PC-3 (cell line): ENCODE measurements at regions not wholly inside any gene's neighbourhood (a gene's known extent, or its start where the extent isn't known, plus 50 kb on each side); places are given as distances from the start of the nearest gene placed in this dataset.

Experiments used
- ATAC-seq: fragments of 200-7000 bp; cut with Tn5 transposase; 2 replicates; pipeline ENCODE4 v1.9.1; 2020; ENCODE audit warnings: mild to moderate bottlenecking, moderate library complexity
- BruUV-seq: library from RNA; stranded (reverse); fragments of 400-500 nt; replicated peaks from 2 replicates; lab custom pipeline; 2021; lab: Mats Ljungman, UMichigan
- CTCF ChIA-PET: fragments of 300-600 bp; sonication (Branson Sonifier 250); formaldehyde crosslinking; loops from one replicate; lab custom pipeline; 2022; ENCODE audit warnings: antibody characterized with exemption; lab: Charles Lee
- POLR2A ChIA-PET: fragments of 300-600 bp; sonication (Branson Sonifier 250); formaldehyde crosslinking; loops from one replicate; lab custom pipeline; 2022; ENCODE audit warnings: antibody characterized with exemption; ENCODE audit not compliant: unreplicated experiment; lab: Charles Lee
- DNase-seq: peaks from one replicate; pipeline ENCODE4 v3.0.0-alpha.2; 2015
- H2AFZ ChIP-seq: fragments of 300-600 bp; sonication (generic); 2 replicates; pipeline ENCODE4 v1.6.0; 2016; ENCODE audit warnings: antibody characterized with exemption, low read length
- H3F3A ChIP-seq: fragments of 300-600 bp; sonication (generic); one replicate; pipeline ENCODE4 v1.6.0; 2017; ENCODE audit warnings: antibody characterized with exemption, low read length, control low read depth, mild to moderate bottlenecking; ENCODE audit not compliant: unreplicated experiment
- H3K27ac ChIP-seq: fragments of 300-600 bp; sonication (generic); 2 replicates; pipeline ENCODE4 v1.5.1; 2016; ENCODE audit warnings: mild to moderate bottlenecking, low read length
- H3K27me3 ChIP-seq: fragments of 300-600 bp; sonication (generic); 2 replicates; pipeline ENCODE4 v1.6.1; 2016; ENCODE audit warnings: low read length, mixed read lengths
- H3K36me3 ChIP-seq: fragments of 300-600 bp; sonication (generic); 2 replicates; pipeline ENCODE4 v1.6.1; 2016; ENCODE audit warnings: low read depth, mixed run types, low read length, mixed read lengths
- H3K4me1 ChIP-seq: fragments of 300-600 bp; sonication (generic); 2 replicates; pipeline ENCODE4 v1.5.1; 2016; ENCODE audit warnings: low read length; ENCODE audit not compliant: insufficient read depth
- H3K4me2 ChIP-seq: fragments of 300-600 bp; sonication (generic); 2 replicates; pipeline ENCODE4 v1.6.0; 2016; ENCODE audit warnings: low read length
- H3K4me3 ChIP-seq: fragments of 300-600 bp; sonication (generic); 2 replicates; pipeline ENCODE4 v1.5.1; 2016; ENCODE audit warnings: mild to moderate bottlenecking, low read length, mixed read lengths
- H3K79me2 ChIP-seq: fragments of 300-600 bp; sonication (generic); 2 replicates; pipeline ENCODE4 v1.6.1; 2017; ENCODE audit warnings: low read length, mixed read lengths
- H3K9ac ChIP-seq: fragments of 300-600 bp; sonication (generic); 2 replicates; pipeline ENCODE4 v1.6.0; 2016; ENCODE audit warnings: mild to moderate bottlenecking, low read length
- H3K9me2 ChIP-seq: fragments of 300-600 bp; sonication (generic); replicated peaks from 2 replicates; pipeline ENCODE4 v1.6.1; 2016; ENCODE audit warnings: mixed run types, low read length, mixed read lengths
- H3K9me3 ChIP-seq: fragments of 300-600 bp; sonication (generic); 2 replicates; pipeline ENCODE4 v1.6.1; 2016; ENCODE audit warnings: low read length, mixed read lengths
- H4K20me1 ChIP-seq: fragments of 300-600 bp; sonication (generic); 2 replicates; pipeline ENCODE4 v1.6.1; 2016; ENCODE audit warnings: low read length, mixed read lengths
- EZH2 ChIP-seq: fragments of 300-600 bp; sonication (generic); IDR thresholded peaks from one replicate; pipeline ENCODE4 v1.6.1; 2017; ENCODE audit warnings: antibody characterized with exemption, mild to moderate bottlenecking, low read length; ENCODE audit not compliant: unreplicated experiment
- EZH2phosphoT487 ChIP-seq: fragments of 300-600 bp; sonication (generic); IDR thresholded peaks from 2 replicates; pipeline ENCODE4 v1.6.1; 2018; ENCODE audit warnings: mild to moderate bottlenecking, antibody characterized with exemption, low read length, borderline replicate concordance
- intact Hi-C: fragments of 100-400 bp; cut with micrococcal nuclease; formaldehyde crosslinking; loops from 2 replicates; pipeline ENCODE4 v1.9.0; 2023
- TF ChIP-seq, protein P1 (sequence below): fragments of 300-600 bp; sonication (generic); conservative IDR thresholded peaks from 2 replicates; pipeline ENCODE4 v1.5.1; 2017; ENCODE audit warnings: antibody characterized with exemption, low read depth, mild to moderate bottlenecking, low read length

DNA sequence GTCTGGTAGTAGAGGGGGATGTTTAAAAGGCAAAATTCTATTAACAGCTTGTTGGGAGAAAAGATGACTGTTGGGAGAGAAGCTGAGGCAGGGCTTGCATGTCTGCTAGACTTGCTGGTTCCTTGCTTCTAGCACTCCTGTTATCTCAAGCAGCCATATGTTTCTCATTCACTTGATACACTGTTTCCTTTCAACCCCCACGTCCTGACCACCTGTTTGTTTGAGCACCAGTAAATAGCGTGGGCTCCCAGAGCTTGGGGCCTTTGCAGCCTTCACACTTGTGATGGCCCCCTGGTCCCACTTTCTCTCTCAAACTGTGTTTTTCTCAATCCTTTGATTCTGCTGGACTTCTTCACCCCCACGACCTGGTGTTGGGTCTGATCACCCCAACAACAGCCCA lies 111.7 kb upstream of the TMEM161B start:
- POLR2A ChIA-PET: no interaction called here
- no peaks in the 10 kb centered on the region for H3K9me3 ChIP-seq
- H3K4me2 ChIP-seq: no peak overlapping the region
- H3K36me3 ChIP-seq: no peaks in the 10 kb centered on the region
- no peaks in the 10 kb centered on the region for H3K79me2 ChIP-seq
- intact Hi-C loops: no loop called here
- H3F3A ChIP-seq: no peaks in the 10 kb centered on the region
- CTCF ChIA-PET: no interaction called here
- no peak overlapping the region for H3K27ac ChIP-seq
- DNase-seq: no peak
- H4K20me1 ChIP-seq: no peaks in the 10 kb centered on the region
- H3K4me1 ChIP-seq: no peaks in the 10 kb centered on the region
- BruUV-seq: no TSS peak
- no peak overlapping the region for H2AFZ ChIP-seq
- H3K4me3 ChIP-seq: no peak overlapping the region
- H3K9ac ChIP-seq: no peak overlapping the region
- no peak for ATAC-seq
- H3K27me3 ChIP-seq: no peaks in the 10 kb centered on the region
- TF ChIP-seq EZH2 (no peak), EZH2phosphoT487 (no peak)
- TF ChIP-seq, protein P1, sequence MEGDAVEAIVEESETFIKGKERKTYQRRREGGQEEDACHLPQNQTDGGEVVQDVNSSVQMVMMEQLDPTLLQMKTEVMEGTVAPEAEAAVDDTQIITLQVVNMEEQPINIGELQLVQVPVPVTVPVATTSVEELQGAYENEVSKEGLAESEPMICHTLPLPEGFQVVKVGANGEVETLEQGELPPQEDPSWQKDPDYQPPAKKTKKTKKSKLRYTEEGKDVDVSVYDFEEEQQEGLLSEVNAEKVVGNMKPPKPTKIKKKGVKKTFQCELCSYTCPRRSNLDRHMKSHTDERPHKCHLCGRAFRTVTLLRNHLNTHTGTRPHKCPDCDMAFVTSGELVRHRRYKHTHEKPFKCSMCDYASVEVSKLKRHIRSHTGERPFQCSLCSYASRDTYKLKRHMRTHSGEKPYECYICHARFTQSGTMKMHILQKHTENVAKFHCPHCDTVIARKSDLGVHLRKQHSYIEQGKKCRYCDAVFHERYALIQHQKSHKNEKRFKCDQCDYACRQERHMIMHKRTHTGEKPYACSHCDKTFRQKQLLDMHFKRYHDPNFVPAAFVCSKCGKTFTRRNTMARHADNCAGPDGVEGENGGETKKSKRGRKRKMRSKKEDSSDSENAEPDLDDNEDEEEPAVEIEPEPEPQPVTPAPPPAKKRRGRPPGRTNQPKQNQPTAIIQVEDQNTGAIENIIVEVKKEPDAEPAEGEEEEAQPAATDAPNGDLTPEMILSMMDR: no peak
- H3K9me2 ChIP-seq: no peaks in the 10 kb centered on the region

DNA sequence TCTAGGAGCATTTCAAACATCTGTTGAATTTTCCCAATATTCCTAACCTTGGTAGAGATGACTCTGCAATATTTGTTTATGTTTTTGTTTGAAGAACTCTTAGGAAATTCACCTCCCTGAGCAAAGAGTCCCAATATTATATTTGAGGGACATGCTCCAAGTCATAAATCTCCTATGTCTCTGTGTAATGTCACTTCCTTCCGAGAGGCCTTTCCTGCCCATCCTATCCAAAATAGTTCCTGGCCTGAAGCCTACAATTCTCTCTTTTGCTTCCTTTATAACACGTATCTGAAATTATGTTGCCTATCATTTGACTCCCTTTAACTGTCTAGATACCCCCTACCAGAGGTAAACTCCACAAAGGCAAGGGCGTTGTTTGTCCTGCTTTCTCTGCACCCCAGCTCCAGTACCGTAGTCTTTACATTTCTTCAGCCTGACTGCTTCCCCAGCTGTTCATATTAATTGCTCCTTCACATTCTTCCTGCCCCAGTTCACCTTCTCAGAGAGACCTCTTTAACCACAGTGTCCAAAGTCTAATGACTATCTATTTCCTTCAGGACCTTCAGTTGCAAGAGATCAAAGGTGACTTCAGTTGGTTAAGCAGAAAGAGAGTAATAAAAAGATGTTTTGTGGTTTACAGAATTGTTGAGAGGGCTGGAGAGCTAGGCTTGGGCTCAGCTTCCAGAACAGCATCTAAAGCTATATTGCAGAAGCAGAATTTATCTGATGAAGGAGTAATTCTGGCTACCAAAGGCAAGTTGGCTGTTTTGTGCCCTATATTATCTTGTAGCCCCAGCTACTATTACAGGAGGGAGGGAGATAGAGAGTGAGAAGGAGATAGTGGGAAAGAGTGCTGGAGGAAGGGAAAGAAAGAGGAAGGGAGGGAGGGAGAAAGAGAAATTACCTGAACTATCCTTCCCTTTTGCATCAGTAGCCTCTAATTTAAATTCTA lies 109.3 kb upstream of the TMEM161B start:
- no peaks in the 10 kb centered on the region for H3F3A ChIP-seq
- no peak overlapping the region for H3K9ac ChIP-seq
- peak; percentile 48; the same call in 1 of the 2 replicates for ATAC-seq
- CTCF ChIA-PET: no interaction called here
- H3K9me2 ChIP-seq: no peaks in the 10 kb centered on the region
- no peak overlapping the region for H3K27ac ChIP-seq
- H3K9me3 ChIP-seq: no peaks in the 10 kb centered on the region
- H4K20me1 ChIP-seq: no peaks in the 10 kb centered on the region
- no peak overlapping the region for H3K4me3 ChIP-seq
- H3K4me1 ChIP-seq: no peaks in the 10 kb centered on the region; the same call in 1 of the 2 replicates
- no peak overlapping the region for H3K4me2 ChIP-seq
- no TSS peak for BruUV-seq
- no peaks in the 10 kb centered on the region for H3K79me2 ChIP-seq
- no peak overlapping the region for H2AFZ ChIP-seq
- intact Hi-C loops: no loop called here
- POLR2A ChIA-PET: no interaction called here
- no peak for DNase-seq
- no peaks in the 10 kb centered on the region for H3K27me3 ChIP-seq
- no peak for TF ChIP-seq EZH2
- TF ChIP-seq, protein P1: no peak
- TF ChIP-seq EZH2phosphoT487: no peak
- H3K36me3 ChIP-seq: no peaks in the 10 kb centered on the region

DNA sequence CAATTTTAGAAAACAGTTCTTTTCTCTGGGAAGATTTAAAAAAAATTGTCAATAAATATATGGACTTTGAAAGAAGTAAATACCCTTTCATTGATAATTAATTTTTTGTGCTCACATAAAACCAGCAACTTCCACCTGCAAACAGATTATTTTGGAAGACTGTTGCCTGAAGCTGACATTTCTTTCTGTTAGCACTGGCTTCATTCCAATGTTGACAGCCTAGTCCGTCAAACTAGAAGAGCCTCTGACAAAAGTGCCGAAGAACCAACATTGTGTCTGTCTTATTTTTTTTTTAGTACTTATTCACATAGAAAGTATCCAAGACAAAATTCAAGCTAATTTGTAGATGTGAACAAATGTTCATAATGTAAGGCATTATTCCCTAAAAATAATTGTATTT lies 108.6 kb upstream of the TMEM161B start:
- H3K4me3 ChIP-seq: no peak overlapping the region
- H3K36me3 ChIP-seq: no peaks in the 10 kb centered on the region
- no peaks in the 10 kb centered on the region for H4K20me1 ChIP-seq
- no peaks in the 10 kb centered on the region; the same call in 1 of the 2 replicates for H3K4me1 ChIP-seq
- H2AFZ ChIP-seq: no peak overlapping the region
- TF ChIP-seq EZH2phosphoT487 (no peak), EZH2 (no peak)
- TF ChIP-seq, protein P1: no peak
- DNase-seq (no peak), ATAC-seq (no peak)
- ChIA-PET POLR2A (no interaction called here), CTCF (no interaction called here)
- no peak overlapping the region for H3K27ac ChIP-seq
- BruUV-seq: no TSS peak
- intact Hi-C loops: no loop called here
- H3K9me3 ChIP-seq: no peaks in the 10 kb centered on the region
- H3F3A ChIP-seq: no peaks in the 10 kb centered on the region
- H3K4me2 ChIP-seq: no peak overlapping the region
- no peaks in the 10 kb centered on the region for H3K27me3 ChIP-seq
- H3K9me2 ChIP-seq: no peaks in the 10 kb centered on the region
- no peaks in the 10 kb centered on the region for H3K79me2 ChIP-seq
- no peak overlapping the region for H3K9ac ChIP-seq
